ELF-1 (cell line): ENCODE measurements at regions not wholly inside any gene's neighbourhood (a gene's known extent, or its start where the extent isn't known, plus 50 kb on each side); places are given as distances from the start of the nearest gene placed in this dataset.

Experiments
- DNase-seq: peaks from one replicate; pipeline ENCODE4 v3.0.0-alpha.2; 2016; ENCODE audit warnings: low read depth, low spot score

GRCh38 chrX:106499473-106499872, 112.3 kb upstream of the RADX start:
- no peak for DNase-seq

GRCh38 chrX:106510713-106511403, 100.9 kb upstream of the RADX start:
- DNase-seq = no peak
